A673 (cell line): ENCODE measurements at regions not wholly inside any gene's neighbourhood (a gene's known extent, or its start where the extent isn't known, plus 50 kb on each side); places are given as distances from the start of the nearest gene placed in this dataset.

ENCODE experiments used
- BruUV-seq: library from RNA; stranded (reverse); fragments of 400-500 nt; replicated peaks from 2 replicates; lab custom pipeline; 2021; lab: Mats Ljungman, UMichigan
- CTCF ChIA-PET: fragments of 300-600 bp; sonication (Branson Sonifier 250); formaldehyde crosslinking; loops from one replicate; lab custom pipeline; 2022; ENCODE audit warnings: antibody characterized with exemption; lab: Charles Lee
- POLR2A ChIA-PET: fragments of 300-600 bp; sonication (Branson Sonifier 250); formaldehyde crosslinking; loops from one replicate; lab custom pipeline; 2022; ENCODE audit warnings: antibody characterized with exemption; ENCODE audit not compliant: low non-redundant PET; lab: Charles Lee
- DNase-seq: peaks from one replicate; pipeline ENCODE4 v3.0.0-alpha.2; 2015; ENCODE audit warnings: low spot score
- H3K27ac ChIP-seq: fragments of 200-600 bp; sonication (generic); 2 replicates; pipeline ENCODE4 v1.5.1; 2016; ENCODE audit warnings: mixed run types, low read depth, mild to moderate bottlenecking, mixed read lengths, antibody characterized with exemption, low read length; ENCODE audit not compliant: poor library complexity, severe bottlenecking
- H3K27me3 ChIP-seq: fragments of 200-600 bp; sonication (generic); replicated peaks from 2 replicates; pipeline ENCODE4 v1.6.1; 2017; ENCODE audit warnings: mixed run types, low read depth, mild to moderate bottlenecking, mixed read lengths, antibody characterized with exemption, low read length; ENCODE audit not compliant: insufficient read depth, poor library complexity
- H3K36me3 ChIP-seq: fragments of 200-600 bp; sonication (generic); 2 replicates; pipeline ENCODE4 v1.6.1; 2016; ENCODE audit warnings: mixed run types, mild to moderate bottlenecking, mixed read lengths, antibody characterized with exemption, low read length; ENCODE audit not compliant: insufficient read depth, poor library complexity, severe bottlenecking
- H3K4me1 ChIP-seq: fragments of 200-600 bp; sonication (generic); 2 replicates; pipeline ENCODE4 v1.6.1; 2017; ENCODE audit warnings: mixed run types, mild to moderate bottlenecking, mixed read lengths, antibody characterized with exemption, low read length; ENCODE audit not compliant: insufficient read depth, poor library complexity, severe bottlenecking
- H3K4me3 ChIP-seq: fragments of 200-600 bp; sonication (generic); 2 replicates; pipeline ENCODE4 v1.5.1; 2016; ENCODE audit warnings: low read depth, mixed run types, mild to moderate bottlenecking, mixed read lengths, low read length; ENCODE audit not compliant: poor library complexity, severe bottlenecking
- H3K9me3 ChIP-seq: fragments of 200-600 bp; sonication (generic); 2 replicates; pipeline ENCODE4 v1.6.1; 2016; ENCODE audit warnings: mixed run types, low read depth, mild to moderate bottlenecking, mixed read lengths, antibody characterized with exemption, low read length; ENCODE audit not compliant: poor library complexity, severe bottlenecking
- EZH2 ChIP-seq: fragments of 200-600 bp; sonication (generic); IDR thresholded peaks from 2 replicates; pipeline ENCODE4 v1.6.1; 2017; ENCODE audit warnings: borderline replicate concordance, low read depth, mild to moderate bottlenecking, mixed read lengths, antibody characterized with exemption, low read length; ENCODE audit not compliant: poor library complexity, severe bottlenecking
- intact Hi-C: fragments of 100-400 bp; cut with micrococcal nuclease; formaldehyde crosslinking; loops from one replicate; pipeline ENCODE4 v1.10.0; 2022; ENCODE audit not compliant: unreplicated experiment
- TF ChIP-seq, protein P1 (sequence below): fragments of 300-800, 200-600 bp; sonication (generic); conservative IDR thresholded peaks from 2 replicates; pipeline ENCODE4 v1.5.1; 2017; ENCODE audit warnings: low read depth, mild to moderate bottlenecking, antibody characterized with exemption, low read length, moderate library complexity, mixed read lengths

DNA sequence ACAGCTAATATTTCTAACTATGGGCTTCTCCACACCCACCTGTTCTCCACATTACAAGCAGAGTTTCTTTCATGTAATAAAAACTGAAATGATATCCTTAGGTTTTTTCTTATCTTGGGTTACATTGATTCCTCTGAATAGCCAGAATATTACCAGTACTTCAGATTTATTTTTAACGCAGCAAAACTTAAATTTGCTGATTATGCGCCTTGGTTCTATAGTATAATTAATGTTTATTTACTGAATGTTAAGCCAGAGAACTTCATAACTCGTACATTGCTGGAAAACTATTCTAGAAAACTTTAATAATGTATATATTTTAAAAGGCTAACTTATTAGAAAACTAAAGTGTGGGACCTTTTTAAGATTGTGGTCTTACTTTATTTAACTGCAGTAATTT lies 577.2 kb downstream of the PRKD1 start:
- Histone ChIP-seq H3K9me3 (no peaks in the 10 kb centered on the region), H3K27ac (no peak overlapping the region), H3K36me3 (no peaks in the 10 kb centered on the region), H3K27me3 (peaks cover 36% of the 10 kb centered on the region), H3K4me1 (no peaks in the 10 kb centered on the region), H3K4me3 (no peak overlapping the region)
- ChIA-PET POLR2A (no interaction called here), CTCF (no interaction called here)
- intact Hi-C loops, result no loop called here
- TF ChIP-seq, protein P1, sequence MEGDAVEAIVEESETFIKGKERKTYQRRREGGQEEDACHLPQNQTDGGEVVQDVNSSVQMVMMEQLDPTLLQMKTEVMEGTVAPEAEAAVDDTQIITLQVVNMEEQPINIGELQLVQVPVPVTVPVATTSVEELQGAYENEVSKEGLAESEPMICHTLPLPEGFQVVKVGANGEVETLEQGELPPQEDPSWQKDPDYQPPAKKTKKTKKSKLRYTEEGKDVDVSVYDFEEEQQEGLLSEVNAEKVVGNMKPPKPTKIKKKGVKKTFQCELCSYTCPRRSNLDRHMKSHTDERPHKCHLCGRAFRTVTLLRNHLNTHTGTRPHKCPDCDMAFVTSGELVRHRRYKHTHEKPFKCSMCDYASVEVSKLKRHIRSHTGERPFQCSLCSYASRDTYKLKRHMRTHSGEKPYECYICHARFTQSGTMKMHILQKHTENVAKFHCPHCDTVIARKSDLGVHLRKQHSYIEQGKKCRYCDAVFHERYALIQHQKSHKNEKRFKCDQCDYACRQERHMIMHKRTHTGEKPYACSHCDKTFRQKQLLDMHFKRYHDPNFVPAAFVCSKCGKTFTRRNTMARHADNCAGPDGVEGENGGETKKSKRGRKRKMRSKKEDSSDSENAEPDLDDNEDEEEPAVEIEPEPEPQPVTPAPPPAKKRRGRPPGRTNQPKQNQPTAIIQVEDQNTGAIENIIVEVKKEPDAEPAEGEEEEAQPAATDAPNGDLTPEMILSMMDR, result no peak
- no peak for TF ChIP-seq EZH2
- no peak for DNase-seq
- no TSS peak for BruUV-seq

DNA sequence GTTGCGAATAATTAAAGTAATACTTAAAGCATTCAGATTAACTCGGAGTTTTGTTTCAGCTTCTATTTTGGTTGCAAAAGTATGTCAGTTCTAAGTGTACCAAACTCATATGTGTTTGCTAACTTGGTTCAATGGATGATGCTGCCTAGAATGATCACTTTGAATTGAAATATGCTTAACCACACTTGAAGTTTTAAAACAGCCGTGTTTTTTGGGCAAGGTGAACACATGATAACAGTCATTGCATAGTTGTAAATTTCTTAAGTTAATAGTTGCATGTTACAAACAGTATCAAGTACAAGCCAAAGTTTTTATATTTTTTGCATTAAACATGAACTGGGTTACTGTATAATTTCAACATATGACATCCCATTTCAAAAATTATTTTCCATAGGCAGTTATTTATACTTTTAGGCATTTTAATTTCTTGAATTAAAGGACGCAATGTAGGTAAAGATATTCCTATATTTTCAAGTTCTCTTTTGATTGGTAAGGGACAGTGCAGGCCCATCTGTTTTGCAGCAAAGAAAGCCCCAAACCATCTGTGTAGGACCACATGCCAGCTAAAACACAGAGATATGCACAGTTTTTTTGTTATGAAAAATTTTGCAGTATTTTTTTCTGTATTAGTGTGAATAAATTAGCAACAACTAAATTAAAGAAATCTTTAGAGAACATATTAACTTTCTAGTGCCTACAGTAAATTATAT lies 575.5 kb downstream of the PRKD1 start:
- Histone ChIP-seq H3K27ac (no peak overlapping the region), H3K9me3 (no peaks in the 10 kb centered on the region), H3K4me3 (no peak overlapping the region), H3K4me1 (no peaks in the 10 kb centered on the region), H3K36me3 (no peaks in the 10 kb centered on the region), H3K27me3 (peaks cover 44% of the 10 kb centered on the region)
- TF ChIP-seq EZH2, result no peak
- TF ChIP-seq, protein P1, result no peak
- ChIA-PET POLR2A (no interaction called here), CTCF (no interaction called here)
- DNase-seq, result no peak
- no TSS peak for BruUV-seq
- intact Hi-C loops, result no loop called here

- Histone ChIP-seq H3K4me1 (no peaks in the 10 kb centered on the region), H3K27ac (no peak overlapping the region), H3K9me3 (no peaks in the 10 kb centered on the region), H3K36me3 (no peaks in the 10 kb centered on the region), H3K27me3 (peaks cover 49% of the 10 kb centered on the region), H3K4me3 (no peak overlapping the region)
- no peak for DNase-seq
- ChIA-PET POLR2A (no interaction called here), CTCF (no interaction called here)
- intact Hi-C loops, result no loop called here
- BruUV-seq, result no TSS peak
- TF ChIP-seq EZH2, result no peak
- TF ChIP-seq, protein P1, result no peak
Observed at GRCh38 chr14:29352706-29353080, 575.0 kb downstream of the PRKD1 start.
